Neural progenitor cell (in vitro differentiated cells): ENCODE measurements at regions not wholly inside any gene's neighbourhood (a gene's known extent, or its start where the extent isn't known, plus 50 kb on each side); places are given as distances from the start of the nearest gene placed in this dataset.

ENCODE experiments used
- CTCF ChIP-seq: fragments of 200-600 bp; sonication (generic); IDR thresholded peaks from 2 replicates; pipeline ENCODE4 v1.5.1; 2017; ENCODE audit warnings: antibody characterized with exemption, mild to moderate bottlenecking
- EZH2 ChIP-seq: fragments of 200-600 bp; sonication (generic); IDR thresholded peaks from 2 replicates; pipeline ENCODE4 v1.6.1; 2017; ENCODE audit warnings: antibody characterized with exemption, mild to moderate bottlenecking, moderate library complexity

GRCh38 chr4:93981594-93981993 lies 153.0 kb downstream of the ATOH1 start:
- TF ChIP-seq CTCF (no peak), EZH2 (no peak)
